Body of pancreas (tissue), 4 donors: ENCODE measurements at regions not wholly inside any gene's neighbourhood (a gene's known extent, or its start where the extent isn't known, plus 50 kb on each side); places are given as distances from the start of the nearest gene placed in this dataset.

Experiments
- POLR2A ChIP-seq, 3 donors: fragments of 450-650 bp; IDR thresholded peaks; one replicate each; pipeline ENCODE4 v1.6.1; 2016; ENCODE audit warnings: antibody characterized with exemption in 3 of 3, mild to moderate bottlenecking in 2 of 3
- TF ChIP-seq, protein P1 (sequence below), 7 experiments: fragments of 450-650 bp in 4 of 7; fragments of 200-600 bp in 3 of 7; sonication (generic) in 3 of 7; IDR thresholded peaks; one replicate each; pipeline ENCODE4 v1.5.1; 2016 to 2019; ENCODE audit warnings: antibody characterized with exemption in 7 of 7

DNA sequence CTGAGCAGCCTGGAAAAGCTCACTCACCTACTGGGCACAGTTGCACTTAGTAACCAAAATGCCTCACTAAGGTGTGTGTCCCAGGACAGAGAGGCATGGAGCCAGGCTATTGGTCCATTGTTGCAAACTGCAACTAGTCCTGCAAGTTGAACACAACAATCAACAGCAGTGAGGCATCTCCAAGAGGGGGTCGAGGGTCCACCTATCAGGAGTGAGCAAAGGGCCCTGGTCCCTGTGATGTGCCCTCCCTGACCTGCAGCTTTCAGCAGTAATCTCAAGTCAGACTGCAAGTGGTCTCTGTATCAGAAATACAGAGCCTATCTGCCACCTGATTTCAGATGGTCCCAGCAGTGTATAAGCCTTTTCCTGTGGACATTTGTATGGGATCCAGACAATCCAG lies 50.2 kb upstream of the TGM3 start:
- TF ChIP-seq POLR2A (IDR thresholded peaks at IDR 0.05): no peak
- TF ChIP-seq, protein P1, sequence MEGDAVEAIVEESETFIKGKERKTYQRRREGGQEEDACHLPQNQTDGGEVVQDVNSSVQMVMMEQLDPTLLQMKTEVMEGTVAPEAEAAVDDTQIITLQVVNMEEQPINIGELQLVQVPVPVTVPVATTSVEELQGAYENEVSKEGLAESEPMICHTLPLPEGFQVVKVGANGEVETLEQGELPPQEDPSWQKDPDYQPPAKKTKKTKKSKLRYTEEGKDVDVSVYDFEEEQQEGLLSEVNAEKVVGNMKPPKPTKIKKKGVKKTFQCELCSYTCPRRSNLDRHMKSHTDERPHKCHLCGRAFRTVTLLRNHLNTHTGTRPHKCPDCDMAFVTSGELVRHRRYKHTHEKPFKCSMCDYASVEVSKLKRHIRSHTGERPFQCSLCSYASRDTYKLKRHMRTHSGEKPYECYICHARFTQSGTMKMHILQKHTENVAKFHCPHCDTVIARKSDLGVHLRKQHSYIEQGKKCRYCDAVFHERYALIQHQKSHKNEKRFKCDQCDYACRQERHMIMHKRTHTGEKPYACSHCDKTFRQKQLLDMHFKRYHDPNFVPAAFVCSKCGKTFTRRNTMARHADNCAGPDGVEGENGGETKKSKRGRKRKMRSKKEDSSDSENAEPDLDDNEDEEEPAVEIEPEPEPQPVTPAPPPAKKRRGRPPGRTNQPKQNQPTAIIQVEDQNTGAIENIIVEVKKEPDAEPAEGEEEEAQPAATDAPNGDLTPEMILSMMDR (IDR thresholded peaks at IDR 0.05): no peak
